Epithelial cell of esophagus (primary cell): ENCODE measurements at regions not wholly inside any gene's neighbourhood (a gene's known extent, or its start where the extent isn't known, plus 50 kb on each side); places are given as distances from the start of the nearest gene placed in this dataset.
"Not testable (repeated sequence)": the region's sequence is repeated elsewhere in the genome, so short reads cannot be mapped to it uniquely, and the experiment has no call there.

Source experiments
- DNase-seq: peaks from one replicate; pipeline ENCODE4 v3.0.0; 2010; ENCODE audit warnings: low read depth
- H3K4me3 ChIP-seq: 2 replicates; pipeline ENCODE4 v1.5.1; 2011; ENCODE audit warnings: mild to moderate bottlenecking, low read length, control low read depth
- CTCF ChIP-seq: IDR thresholded peaks from 2 replicates; pipeline ENCODE4 v1.5.1; 2011; ENCODE audit warnings: low read depth, mild to moderate bottlenecking, low read length, control low read depth, inconsistent platforms; ENCODE audit not compliant: insufficient read depth; ENCODE audit errors: missing control alignments

GRCh38 chr12:58668871-58669270 lies 251.4 kb downstream of the LRIG3 start:
- H3K4me3 ChIP-seq: no peak overlapping the region
- DNase-seq: no peak
- no peak for TF ChIP-seq CTCF

GRCh38 chr12:58670623-58671022 lies 249.7 kb downstream of the LRIG3 start:
- no peak for DNase-seq
- no peak overlapping the region for H3K4me3 ChIP-seq
- no peak for TF ChIP-seq CTCF

DNA sequence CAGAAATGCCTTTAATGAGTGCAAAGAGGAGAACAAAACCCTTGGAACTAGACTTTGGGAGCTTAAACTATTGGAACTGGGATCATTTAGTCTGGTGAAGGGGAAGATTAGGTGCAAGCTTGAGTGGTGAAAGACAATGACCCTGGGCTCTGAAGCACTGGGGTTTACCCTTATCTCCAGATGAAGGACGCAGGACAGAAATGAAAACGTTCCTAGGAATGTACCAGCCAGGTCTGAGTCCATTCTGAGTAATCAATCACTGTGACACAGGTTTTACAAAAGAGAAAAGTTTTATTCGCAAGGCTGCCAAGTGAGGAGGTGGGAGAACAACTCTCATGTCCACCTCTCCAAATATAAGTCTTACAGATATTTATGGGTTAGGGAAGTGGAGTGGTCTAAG lies 249.1 kb downstream of the LRIG3 start:
- no peak overlapping the region for H3K4me3 ChIP-seq
- TF ChIP-seq CTCF: no peak
- DNase-seq: peak; percentile 14

DNA sequence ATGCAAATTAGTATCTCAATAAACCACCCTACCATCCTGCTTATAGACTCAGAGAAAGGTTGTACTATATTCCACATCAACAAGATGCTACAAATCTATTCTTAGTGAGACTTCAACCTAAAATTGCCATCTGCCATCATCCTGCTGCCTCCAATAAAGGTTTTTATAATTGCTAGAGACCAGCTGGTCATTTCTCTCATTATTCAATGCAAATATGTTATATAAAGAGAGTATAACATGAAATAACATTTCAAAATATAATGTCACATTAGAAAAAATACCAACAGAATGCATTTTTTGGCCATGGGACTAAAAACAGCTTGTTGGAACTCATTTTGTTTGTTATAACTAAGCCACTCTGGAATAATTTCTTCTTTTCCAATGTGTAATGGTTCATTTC lies 247.3 kb downstream of the LRIG3 start:
- DNase-seq: no peak
- no peak overlapping the region for H3K4me3 ChIP-seq
- TF ChIP-seq CTCF: no peak

DNA sequence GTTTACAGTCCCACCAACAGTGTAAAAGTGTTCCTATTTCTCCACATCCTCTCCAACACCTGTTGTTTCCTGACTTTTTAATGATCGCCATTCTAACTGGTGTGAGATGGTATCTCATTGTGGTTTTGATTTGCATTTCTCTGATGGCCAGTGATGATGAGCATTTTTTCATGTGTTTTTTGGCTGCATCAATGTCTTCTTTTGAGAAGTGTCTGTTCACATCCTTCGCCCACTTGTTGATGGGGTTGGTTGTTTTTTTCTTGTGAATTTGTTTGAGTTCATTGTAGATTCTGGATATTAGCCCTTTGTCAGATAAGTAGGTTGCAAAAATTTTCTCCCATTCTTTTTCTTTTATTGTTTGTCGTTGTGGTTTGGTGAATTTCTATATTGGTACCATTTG lies 242.5 kb downstream of the LRIG3 start:
- not testable (repeated sequence) for H3K4me3 ChIP-seq

GRCh38 chr12:58678753-58679152 lies 241.6 kb downstream of the LRIG3 start:
- no peak overlapping the region for H3K4me3 ChIP-seq
- TF ChIP-seq CTCF: no peak
- DNase-seq: no peak

More for the DNA sequence above, 242.5 kb downstream of the LRIG3 start:
- DNase-seq: not testable (repeated sequence)

GRCh38 chr12:58681730-58682129 lies 238.6 kb downstream of the LRIG3 start:
- H3K4me3 ChIP-seq: no peak overlapping the region
- no peak for TF ChIP-seq CTCF
- DNase-seq: no peak

GRCh38 chr12:58695263-58695662 lies 225.0 kb downstream of the LRIG3 start:
- TF ChIP-seq CTCF: no peak
- no peak for DNase-seq
- H3K4me3 ChIP-seq: no peak overlapping the region
